GM12878 (cell line): ENCODE measurements at regions not wholly inside any gene's neighbourhood (a gene's known extent, or its start where the extent isn't known, plus 50 kb on each side); places are given as distances from the start of the nearest gene placed in this dataset.

Source experiments
- ATAC-seq: fragments of 200-7000 bp; cut with Tn5 transposase; 3 replicates; pipeline ENCODE4 v1.9.1; 2020; ENCODE audit warnings: mild to moderate bottlenecking, moderate library complexity
- BruUV-seq: library from RNA; stranded (reverse); fragments of 400-500 nt; replicated peaks from 2 replicates; lab custom pipeline; 2021; lab: Mats Ljungman, UMichigan
- CTCF ChIA-PET: fragments of 300-600 bp; sonication (Branson Sonifier 250); formaldehyde crosslinking; extraction: SDS; loops from one replicate; lab custom pipeline; 2021; ENCODE audit warnings: inconsistent platforms; lab: Yijun Ruan, JAX
- POLR2A ChIA-PET: fragments of 350-600 bp; formaldehyde crosslinking; extraction: SDS; loops from one replicate; lab custom pipeline; 2021; ENCODE audit warnings: inconsistent platforms; lab: Charles Lee
- RAD21 ChIA-PET: fragments of 300-600 bp; sonication (Branson Sonifier 250); formaldehyde crosslinking; loops from one replicate; lab custom pipeline; 2023; ENCODE audit warnings: antibody characterized with exemption; ENCODE audit not compliant: unreplicated experiment; lab: Charles Lee
- SMC1A ChIA-PET: fragments of 300-600 bp; sonication (Branson Sonifier 250); formaldehyde crosslinking; loops from one replicate; lab custom pipeline; 2023; ENCODE audit not compliant: unreplicated experiment, uncharacterized antibody; lab: Charles Lee
- DNase-seq: peaks from one replicate; pipeline ENCODE4 v3.0.0-alpha.2; 2011; ENCODE audit warnings: low read depth, low spot score
- FAIRE-seq: peaks from 3 replicates; lab custom pipeline; 2011; peaks lifted over from hg19 to GRCh38; lab: Jason Lieb, UNC
- H2AFZ ChIP-seq: 2 replicates; pipeline ENCODE4 v1.6.0; 2011; ENCODE audit warnings: low read depth, low read length, control low read depth; ENCODE audit not compliant: control insufficient read depth
- H3K27ac ChIP-seq: 2 replicates; pipeline ENCODE4 v1.5.1; 2011; ENCODE audit warnings: control low read depth; ENCODE audit not compliant: control insufficient read depth, insufficient read depth
- H3K27me3 ChIP-seq, 2 experiments: replicated peaks in 1 of 2; 2 replicates each; pipeline versions ENCODE4 v1.6.0 to v1.6.1; 2011; ENCODE audit warnings: low read length in 1 of 2; ENCODE audit not compliant: control insufficient read depth in 2 of 2, insufficient read depth in 2 of 2
- H3K36me3 ChIP-seq, 2 experiments: 2 replicates each; pipeline ENCODE4 v1.5.1; 2011; ENCODE audit warnings: low read length in 1 of 2; ENCODE audit not compliant: control insufficient read depth in 2 of 2, insufficient read depth in 2 of 2
- H3K4me1 ChIP-seq: 2 replicates; pipeline ENCODE4 v1.6.1; 2011; ENCODE audit warnings: mild to moderate bottlenecking, low read length, moderate library complexity, mixed read lengths; ENCODE audit not compliant: control insufficient read depth, insufficient read depth
- H3K4me2 ChIP-seq: 2 replicates; pipeline ENCODE4 v1.6.0; 2011; ENCODE audit warnings: control low read depth; ENCODE audit not compliant: control insufficient read depth, insufficient read depth
- H3K4me3 ChIP-seq: fragments of 200-600 bp; sonication (generic); 2 replicates; pipeline ENCODE4 v1.5.1; 2016
- H3K79me2 ChIP-seq: 2 replicates; pipeline ENCODE4 v1.6.0; 2011; ENCODE audit warnings: low read length; ENCODE audit not compliant: control insufficient read depth, insufficient read depth
- H3K9ac ChIP-seq: 2 replicates; pipeline ENCODE4 v1.8.0; 2011; ENCODE audit warnings: low read length, control low read depth, mixed read lengths; ENCODE audit not compliant: control insufficient read depth, insufficient read depth
- H3K9me3 ChIP-seq: replicated peaks from 3 replicates; pipeline ENCODE4 v1.5.1; 2011; ENCODE audit warnings: mild to moderate bottlenecking, low read length; ENCODE audit not compliant: control insufficient read depth, insufficient read depth
- H4K20me1 ChIP-seq: 2 replicates; pipeline ENCODE4 v1.6.0; 2011; ENCODE audit not compliant: control insufficient read depth, insufficient read depth
- E2F8 ChIP-seq: fragments of 450-650 bp; IDR thresholded peaks from 2 replicates; pipeline ENCODE4 v1.6.1; 2018; ENCODE audit warnings: mild to moderate bottlenecking, low read depth, moderate library complexity; ENCODE audit not compliant: partially characterized antibody
- MYC ChIP-seq: IDR thresholded peaks from 2 replicates; pipeline ENCODE4 v1.6.1; 2011; ENCODE audit warnings: mild to moderate bottlenecking, low read length, moderate library complexity, inconsistent platforms; ENCODE audit not compliant: insufficient read depth, insufficient replicate concordance, insufficient read length, severe bottlenecking
- SMARCA5 ChIP-seq: fragments of 450-650 bp; IDR thresholded peaks from 2 replicates; pipeline ENCODE4 v1.6.1; 2017; ENCODE audit warnings: mild to moderate bottlenecking
- STAT3 ChIP-seq: IDR thresholded peaks from 2 replicates; pipeline ENCODE4 v1.6.1; 2011; ENCODE audit warnings: low read depth, low read length, improper control_type of control experiment
- WGBS: methylation state at CpG from one replicate; pipeline ENCODE4 v1.1.6; 2016; ENCODE audit warnings: low lambda C conversion rate; ENCODE audit not compliant: insufficient replicate concordance, insufficient coverage; ENCODE audit errors: missing lambda C conversion rate; 5-methylcytosine and 5-hydroxymethylcytosine counted together
- in situ Hi-C: fragments of 300-500 bp; cut with MboI; formaldehyde crosslinking; loops from 9 replicates; pipeline ENCODE4 v1.14.3; 2018; ENCODE audit warnings: mixed read lengths
- intact Hi-C: fragments of 100-400 bp; cut with micrococcal nuclease; formaldehyde crosslinking; loops from one replicate; pipeline ENCODE4 v1.14.2; 2022; ENCODE audit not compliant: unreplicated experiment

DNA sequence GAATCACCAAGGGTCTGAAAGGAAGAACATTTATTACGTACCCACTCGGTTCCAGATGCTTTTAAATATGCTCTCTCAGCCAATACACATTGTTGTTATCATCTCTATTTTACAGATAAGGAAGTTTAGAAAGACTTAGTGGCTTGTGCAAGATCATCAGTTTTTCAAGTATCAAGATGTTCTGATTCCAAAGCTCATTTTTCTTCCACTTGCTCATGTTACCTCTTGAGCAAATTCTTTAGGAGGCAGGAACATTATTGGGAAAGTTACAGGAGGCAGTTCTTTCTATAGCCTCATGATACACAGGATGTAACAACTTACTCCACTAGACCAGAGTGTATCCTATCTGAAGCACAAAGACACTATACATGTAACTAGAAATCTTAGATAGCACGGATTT, 65.0 kb upstream of the MMADHC start:
- TF ChIP-seq MYC: no peak
- no peak for TF ChIP-seq E2F8
- TF ChIP-seq SMARCA5: no peak
- TF ChIP-seq, all 136 proteins: peak for 0
- no peaks in the 10 kb centered on the region for H3K27me3 ChIP-seq
- H3K27ac ChIP-seq: no peak overlapping the region
- POLR2A ChIA-PET: no interaction called here
- no TSS peak for BruUV-seq
- H3K9me3 ChIP-seq: no peaks in the 10 kb centered on the region
- no peaks in the 10 kb centered on the region for H3K36me3 ChIP-seq
- no peak for DNase-seq
- in situ Hi-C loops: no loop called here
- no peak overlapping the region for H3K9ac ChIP-seq
- ATAC-seq: no peak
- H2AFZ ChIP-seq: no peak overlapping the region
- no peaks in the 10 kb centered on the region for H4K20me1 ChIP-seq
- no peaks in the 10 kb centered on the region for H3K79me2 ChIP-seq
- no peak overlapping the region for H3K4me3 ChIP-seq
- no peaks in the 10 kb centered on the region for H3K4me1 ChIP-seq
- RAD21 ChIA-PET: no interaction called here
- CTCF ChIA-PET: interaction anchor here (1.3 kb wide), 1 partner anchor 16 kb away, joined by 3 read pairs; no protein-coding TSS in a partner anchor
- 5% methylated on average over 3 of the region's 3 CpGs for WGBS
- FAIRE-seq: no peak
- SMC1A ChIA-PET: no interaction called here
- intact Hi-C loops: no loop called here
- no peak overlapping the region for H3K4me2 ChIP-seq

DNA sequence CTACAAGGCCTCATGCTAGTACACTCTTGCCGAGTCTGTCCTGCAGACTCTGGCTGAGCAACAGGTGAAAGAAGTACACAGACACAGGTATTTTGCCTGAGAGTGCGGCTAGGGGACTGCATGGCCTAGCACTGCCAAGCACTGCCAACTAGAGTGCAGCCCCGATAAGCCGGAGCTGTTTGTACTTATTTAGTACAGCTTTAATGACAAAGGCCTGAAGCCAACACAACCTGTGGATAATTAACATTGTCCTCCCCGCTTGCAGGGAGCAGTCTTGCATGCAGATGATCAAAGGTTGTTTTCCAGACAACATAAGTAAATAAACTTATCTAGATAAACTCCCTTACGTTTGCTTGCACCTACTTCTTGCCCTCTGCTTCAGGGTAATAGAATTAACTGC, 63.7 kb upstream of the MMADHC start:
- intact Hi-C loops: no loop called here
- ChIA-PET CTCF (no interaction called here), RAD21 (no interaction called here), POLR2A (no interaction called here), SMC1A (no interaction called here)
- Histone ChIP-seq H3K79me2 (no peaks in the 10 kb centered on the region), H3K27ac (no peak overlapping the region), H3K27me3 (no peaks in the 10 kb centered on the region), H3K4me1 (no peaks in the 10 kb centered on the region), H4K20me1 (no peaks in the 10 kb centered on the region), H3K9ac (no peak overlapping the region), H3K4me2 (no peak overlapping the region), H3K9me3 (no peaks in the 10 kb centered on the region), H2AFZ (no peak overlapping the region), H3K4me3 (no peak overlapping the region), H3K36me3 (no peaks in the 10 kb centered on the region)
- no peak for FAIRE-seq
- no peak for ATAC-seq
- WGBS: 26% methylated on average over 5 of the region's 6 CpGs
- no peak for TF ChIP-seq STAT3
- no peak for DNase-seq
- BruUV-seq: no TSS peak
- in situ Hi-C loops: no loop called here
